ENCODE measurements at regions not wholly inside any gene's neighbourhood (a gene's known extent, or its start where the extent isn't known, plus 50 kb on each side); places are given as distances from the start of the nearest gene placed in this dataset.

GRCh38 chr6:102895683-102896082, 1502.2 kb downstream of the GRIK2 start:
- TF ChIP-seq CTCF (IDR thresholded peaks at IDR 0.05) (no peak), POLR2A (IDR thresholded peaks at IDR 0.05) (no peak), POLR2AphosphoS5 (IDR thresholded peaks at IDR 0.05; ENCODE audit: insufficient read depth in 1 of 2, low read depth in 1 of 2) (no peak)
